Activated T-cell treated with anti-CD3 and anti-CD28 coated beads, Interleukin-2, amount 50 U/mL, for 4 hours (primary cell): ENCODE measurements at regions not wholly inside any gene's neighbourhood (a gene's known extent, or its start where the extent isn't known, plus 50 kb on each side); places are given as distances from the start of the nearest gene placed in this dataset.

Source experiments
- ATAC-seq, 2 donors: fragments of 200-7000 bp; cut with Tn5 transposase; one replicate each; pipeline ENCODE4 v1.10.0; 2021
- DNase-seq: peaks from one replicate; pipeline ENCODE4 v3.0.0-alpha.2; 2020
- H3K27me3 Mint-ChIP-seq: one replicate; pipeline ENCODE4 v1.8.0; 2021; ENCODE audit warnings: low read depth, mixed read lengths
- H3K36me3 Mint-ChIP-seq: one replicate; pipeline ENCODE4 v1.8.0; 2022; ENCODE audit warnings: mixed read lengths; ENCODE audit not compliant: insufficient read depth
- H3K4me1 Mint-ChIP-seq: one replicate; pipeline ENCODE4 v1.8.0; 2021; ENCODE audit warnings: low read depth, mixed read lengths
- H3K4me3 Mint-ChIP-seq: one replicate; pipeline ENCODE4 v1.8.0; 2021; ENCODE audit warnings: mild to moderate bottlenecking, moderate library complexity, mixed read lengths
- H3K9me3 Mint-ChIP-seq: one replicate; pipeline ENCODE4 v1.8.0; 2021; ENCODE audit warnings: mixed read lengths

DNA sequence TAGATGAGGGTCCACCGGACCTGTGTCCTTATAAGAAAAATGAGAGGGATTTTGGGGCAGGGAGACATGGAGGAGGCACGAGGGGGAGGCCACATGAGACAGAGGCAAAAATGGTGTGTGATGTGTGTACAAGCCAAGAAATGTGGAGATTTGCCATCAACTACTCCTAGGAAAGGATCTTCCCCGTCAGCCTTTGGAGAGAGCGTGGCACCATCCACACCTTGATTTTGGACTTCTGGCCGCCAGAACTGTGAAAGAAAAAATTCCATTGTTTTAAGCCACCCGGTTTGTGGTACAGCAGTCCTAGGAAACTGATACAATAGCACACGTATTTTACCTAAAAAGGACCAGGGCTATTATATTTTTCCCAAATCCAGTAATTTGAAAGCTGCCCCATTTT, 829.0 kb upstream of the SALL3 start:
- H3K4me3 Mint-ChIP-seq: no peak overlapping the region
- H3K4me1 Mint-ChIP-seq: no peaks in the 10 kb centered on the region
- no peaks in the 10 kb centered on the region for H3K9me3 Mint-ChIP-seq
- DNase-seq: no peak
- no peak for ATAC-seq
- H3K36me3 Mint-ChIP-seq: no peaks in the 10 kb centered on the region
- no peaks in the 10 kb centered on the region for H3K27me3 Mint-ChIP-seq

DNA sequence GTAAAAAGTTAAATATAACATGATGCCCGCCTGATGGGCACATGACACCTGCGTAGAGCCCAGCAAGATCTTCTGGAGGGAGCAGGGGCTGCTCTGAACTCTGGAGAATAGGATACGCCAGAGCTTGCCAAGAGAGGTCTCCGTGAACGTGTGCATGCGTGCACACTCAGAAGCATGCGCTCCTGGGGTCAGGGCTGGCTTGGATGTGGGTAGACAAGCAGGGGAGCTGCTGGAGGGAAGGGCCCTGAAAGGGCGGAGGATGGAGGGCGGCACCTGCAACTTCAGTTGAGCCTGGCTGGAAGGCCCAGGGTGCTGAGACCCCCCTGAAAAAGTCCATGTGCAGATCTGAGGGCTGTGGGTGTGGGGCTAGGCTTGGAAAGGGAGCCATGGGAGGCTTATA, 828.4 kb upstream of the SALL3 start:
- H3K4me1 Mint-ChIP-seq: no peaks in the 10 kb centered on the region
- no peak for ATAC-seq
- no peaks in the 10 kb centered on the region for H3K36me3 Mint-ChIP-seq
- H3K4me3 Mint-ChIP-seq: no peak overlapping the region
- no peak for DNase-seq
- H3K27me3 Mint-ChIP-seq: no peaks in the 10 kb centered on the region
- no peaks in the 10 kb centered on the region for H3K9me3 Mint-ChIP-seq

DNA sequence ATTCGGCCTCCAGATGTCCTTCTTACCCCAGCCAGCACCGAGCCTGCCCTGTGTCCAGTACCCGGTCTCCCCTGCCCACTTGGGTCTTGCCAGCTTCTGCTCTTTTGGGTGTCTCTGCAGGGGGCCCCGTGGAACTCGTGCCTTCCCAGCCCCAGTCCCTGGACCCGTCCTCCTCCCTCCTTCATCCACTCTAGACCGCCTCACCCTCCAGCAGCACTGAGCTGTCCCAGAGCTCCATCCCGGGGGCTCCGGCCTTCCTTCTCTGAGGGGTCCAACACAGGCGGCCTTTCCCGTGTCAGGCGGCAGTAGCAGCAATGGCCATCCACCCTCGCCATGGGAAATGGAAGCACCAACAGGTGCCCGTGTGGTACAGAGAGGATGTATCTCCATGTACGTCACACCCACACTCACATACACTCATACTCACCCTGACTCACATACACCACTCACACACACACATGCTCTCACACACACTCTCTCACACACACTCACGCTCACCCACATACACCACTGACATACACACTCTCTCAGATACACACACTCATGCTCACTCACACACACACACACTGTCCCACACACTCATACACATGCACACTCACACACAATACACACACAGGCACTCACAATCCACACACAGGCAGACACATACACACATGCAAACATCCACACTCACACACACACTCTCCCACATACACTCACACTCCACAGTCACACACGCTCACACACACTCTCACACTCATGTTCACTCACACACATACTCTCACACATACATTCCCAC, 827.5 kb upstream of the SALL3 start:
- H3K4me1 Mint-ChIP-seq: no peaks in the 10 kb centered on the region
- ATAC-seq: no peak
- H3K27me3 Mint-ChIP-seq: no peaks in the 10 kb centered on the region
- DNase-seq: no peak
- no peaks in the 10 kb centered on the region for H3K9me3 Mint-ChIP-seq
- no peaks in the 10 kb centered on the region for H3K36me3 Mint-ChIP-seq
- H3K4me3 Mint-ChIP-seq: no peak overlapping the region

DNA sequence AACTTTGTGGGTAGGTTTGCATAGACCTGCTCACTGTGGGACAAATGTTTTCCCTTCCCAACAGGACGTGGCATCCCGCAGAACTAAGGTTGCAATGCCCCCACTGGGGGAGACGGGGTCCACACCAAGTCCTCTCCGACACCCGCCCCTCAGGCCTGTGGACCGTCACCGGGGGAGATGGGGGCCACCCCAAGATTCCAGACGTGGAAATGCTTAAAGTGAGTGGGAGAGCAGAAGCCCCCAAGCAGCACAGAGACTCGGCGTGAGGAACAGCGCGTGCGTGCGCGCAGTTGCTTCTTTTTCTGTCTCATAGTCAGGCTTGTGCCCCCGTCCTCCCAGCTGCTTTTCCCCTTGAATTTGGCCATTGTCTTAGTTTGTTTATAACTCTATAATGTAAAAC, 826.3 kb upstream of the SALL3 start:
- Mint-ChIP-seq H3K27me3 (no peaks in the 10 kb centered on the region), H3K4me3 (no peak overlapping the region), H3K9me3 (no peaks in the 10 kb centered on the region), H3K36me3 (no peaks in the 10 kb centered on the region), H3K4me1 (no peaks in the 10 kb centered on the region)
- DNase-seq (no peak), ATAC-seq (no peak)

DNA sequence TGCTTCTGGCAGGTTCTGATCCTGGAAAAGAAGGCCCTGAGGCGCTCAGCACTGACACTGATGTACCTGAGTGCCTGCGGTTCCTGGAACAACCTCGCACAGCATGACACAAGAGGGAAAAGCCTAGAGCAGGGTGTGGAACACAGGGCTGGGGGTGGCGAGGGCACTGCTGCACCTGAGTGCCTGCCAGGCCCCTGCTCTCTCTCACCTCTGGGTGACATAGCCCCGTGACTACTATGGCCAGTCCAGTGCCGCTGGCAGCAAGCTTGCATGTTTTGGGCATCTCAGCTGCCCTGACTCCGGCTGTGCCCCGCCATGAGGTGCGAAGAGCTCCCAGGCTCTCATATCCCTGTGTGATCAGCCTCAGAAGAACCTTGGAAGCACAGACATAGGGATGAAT, 825.2 kb upstream of the SALL3 start:
- H3K27me3 Mint-ChIP-seq: no peaks in the 10 kb centered on the region
- DNase-seq (no peak), ATAC-seq (no peak)
- no peaks in the 10 kb centered on the region for H3K36me3 Mint-ChIP-seq
- H3K4me1 Mint-ChIP-seq: no peaks in the 10 kb centered on the region
- H3K4me3 Mint-ChIP-seq: no peak overlapping the region
- no peaks in the 10 kb centered on the region for H3K9me3 Mint-ChIP-seq

DNA sequence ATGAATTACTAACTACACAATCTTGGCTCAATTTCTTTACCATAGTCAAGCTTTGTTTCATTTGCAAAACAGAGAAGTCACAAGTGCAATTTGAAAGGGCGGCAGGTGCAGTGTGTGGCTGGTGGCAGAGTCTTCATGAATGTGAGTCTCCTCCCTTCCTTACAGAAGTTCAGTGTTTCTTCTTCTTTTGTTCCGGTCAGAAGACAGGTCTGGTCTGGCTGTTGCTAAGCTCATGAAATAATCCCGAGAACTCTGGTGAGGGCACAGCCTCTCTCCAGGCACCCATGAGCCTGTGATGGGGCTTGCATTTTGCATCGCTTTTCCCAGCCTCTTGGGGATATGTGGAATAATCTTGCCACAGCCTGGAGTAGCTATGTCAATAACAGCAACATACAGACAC, 824.8 kb upstream of the SALL3 start:
- H3K4me3 Mint-ChIP-seq: no peak overlapping the region
- no peaks in the 10 kb centered on the region for H3K4me1 Mint-ChIP-seq
- DNase-seq (no peak), ATAC-seq (no peak)
- H3K27me3 Mint-ChIP-seq: no peaks in the 10 kb centered on the region
- no peaks in the 10 kb centered on the region for H3K9me3 Mint-ChIP-seq
- H3K36me3 Mint-ChIP-seq: no peaks in the 10 kb centered on the region

DNA sequence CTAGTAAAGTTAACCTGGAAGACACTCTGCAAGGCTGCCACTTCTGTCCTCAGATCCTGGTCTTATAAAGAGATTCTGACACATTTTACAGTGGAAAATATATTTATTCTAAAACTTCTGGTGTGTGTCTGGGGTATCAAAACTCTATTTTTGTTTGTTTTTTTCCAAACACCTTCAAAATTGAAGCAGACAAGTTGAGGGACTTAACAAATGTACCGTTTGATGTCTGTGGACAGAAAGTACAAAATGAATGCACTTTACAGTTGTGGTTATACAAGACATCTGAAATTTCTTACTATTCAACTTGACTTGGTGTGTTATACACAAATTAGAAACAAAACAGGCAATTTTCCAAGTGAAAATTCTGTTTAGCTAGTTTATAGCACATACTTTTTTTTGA, 823.2 kb upstream of the SALL3 start:
- Mint-ChIP-seq H3K36me3 (no peaks in the 10 kb centered on the region), H3K27me3 (no peaks in the 10 kb centered on the region), H3K4me3 (no peak overlapping the region), H3K4me1 (no peaks in the 10 kb centered on the region), H3K9me3 (peaks cover 4% of the 10 kb centered on the region)
- DNase-seq: no peak
- no peak for ATAC-seq

DNA sequence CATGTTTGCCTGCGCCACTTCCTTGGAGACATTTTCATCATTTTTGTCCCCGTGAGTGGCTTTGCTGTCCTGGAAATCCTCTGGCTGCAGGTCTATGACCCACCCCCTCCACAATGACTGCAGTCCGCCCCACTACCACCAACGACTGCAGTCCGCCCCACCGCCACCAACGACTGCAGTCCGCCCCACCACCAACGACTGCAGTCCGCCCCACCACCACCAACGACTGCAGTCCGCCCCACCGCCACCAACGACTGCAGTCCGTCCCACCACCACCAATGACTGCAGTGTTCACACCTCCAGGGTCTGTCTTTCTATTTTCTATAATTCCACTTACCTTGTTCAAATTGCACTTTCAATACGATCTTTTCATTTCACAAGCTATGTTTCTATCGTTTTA, 820.7 kb upstream of the SALL3 start:
- ATAC-seq (no peak), DNase-seq (no peak)
- no peaks in the 10 kb centered on the region for H3K36me3 Mint-ChIP-seq
- H3K27me3 Mint-ChIP-seq: no peaks in the 10 kb centered on the region
- H3K4me1 Mint-ChIP-seq: no peaks in the 10 kb centered on the region
- peaks cover 4% of the 10 kb centered on the region for H3K9me3 Mint-ChIP-seq
- H3K4me3 Mint-ChIP-seq: no peak overlapping the region

DNA sequence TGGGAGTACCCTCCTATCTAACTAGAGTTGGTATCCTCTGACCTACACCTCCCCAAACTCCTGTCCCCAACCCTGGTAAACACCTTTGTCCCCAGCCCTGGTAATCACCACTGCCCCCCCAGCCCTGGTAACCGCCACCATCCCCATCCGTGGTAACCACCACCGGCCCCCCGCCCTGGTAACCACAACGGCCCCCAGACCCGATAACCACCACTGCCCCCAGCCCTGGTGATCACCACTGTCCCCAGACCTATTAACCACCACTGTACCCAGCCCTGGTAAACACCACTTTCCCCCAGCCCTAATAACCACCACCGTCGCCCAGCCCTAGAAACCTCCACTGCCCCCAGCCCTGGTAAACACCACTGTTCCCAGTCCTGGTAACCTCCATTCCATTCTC, 820.2 kb upstream of the SALL3 start:
- no peaks in the 10 kb centered on the region for H3K36me3 Mint-ChIP-seq
- no peak overlapping the region for H3K4me3 Mint-ChIP-seq
- no peak for DNase-seq
- ATAC-seq: no peak
- no peaks in the 10 kb centered on the region for H3K27me3 Mint-ChIP-seq
- H3K9me3 Mint-ChIP-seq: peaks cover 4% of the 10 kb centered on the region
- H3K4me1 Mint-ChIP-seq: no peaks in the 10 kb centered on the region

DNA sequence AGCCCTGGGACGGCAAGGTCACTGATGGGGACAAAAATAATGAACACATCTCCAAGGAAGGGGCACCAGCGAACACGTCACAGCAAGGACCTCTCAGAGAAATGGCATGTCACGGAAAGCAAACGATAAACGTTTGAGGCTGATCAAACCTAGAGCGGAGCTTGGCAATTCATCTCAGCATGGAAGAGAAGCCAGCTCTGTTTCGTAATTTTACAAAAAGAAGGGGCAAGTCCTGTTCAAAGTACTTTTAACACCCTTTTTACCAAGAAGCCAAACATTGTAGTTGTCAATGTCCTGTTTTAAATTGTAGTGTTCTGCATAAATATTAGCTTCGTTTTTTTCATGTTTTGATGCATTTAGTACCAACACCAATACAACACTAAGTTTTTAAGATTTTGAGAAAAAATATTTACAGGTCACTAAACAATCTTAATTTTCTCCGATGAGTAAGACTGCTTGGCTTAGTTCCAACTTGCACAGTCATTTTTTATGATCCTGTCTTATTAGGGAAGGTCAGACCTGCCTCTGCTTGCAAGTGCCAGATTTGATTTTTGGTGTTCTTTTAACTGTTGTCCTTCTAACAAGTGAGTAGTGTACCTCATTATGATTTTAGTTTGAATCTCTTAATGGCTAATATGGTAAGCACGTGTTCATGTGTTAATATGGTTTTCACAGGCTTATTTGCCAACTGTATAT, 818.5 kb upstream of the SALL3 start:
- Mint-ChIP-seq H3K36me3 (no peaks in the 10 kb centered on the region), H3K4me1 (no peaks in the 10 kb centered on the region), H3K4me3 (no peak overlapping the region), H3K27me3 (no peaks in the 10 kb centered on the region), H3K9me3 (peaks cover 4% of the 10 kb centered on the region)
- ATAC-seq: no peak
- no peak for DNase-seq

DNA sequence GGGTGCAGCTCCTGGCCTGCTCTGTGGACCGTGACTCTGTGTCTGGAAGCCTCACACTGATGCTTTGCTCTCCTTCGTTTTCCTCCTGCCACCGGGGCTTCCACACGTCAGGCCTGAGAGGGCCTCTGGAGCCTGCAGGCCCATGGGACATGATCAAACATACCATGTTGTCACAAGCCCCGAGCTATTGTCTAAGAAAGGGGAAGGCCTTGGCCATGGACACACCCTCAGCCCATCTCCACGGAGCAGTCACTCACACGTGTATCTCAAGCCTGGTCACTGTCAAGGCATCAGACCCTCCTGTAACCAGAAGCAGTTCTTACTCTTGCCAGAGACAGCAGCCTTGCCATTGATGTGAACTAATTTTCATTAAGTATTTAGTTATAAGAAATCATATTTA, 814.1 kb upstream of the SALL3 start:
- DNase-seq (no peak), ATAC-seq (no peak)
- no peaks in the 10 kb centered on the region for H3K36me3 Mint-ChIP-seq
- peaks cover 2% of the 10 kb centered on the region for H3K9me3 Mint-ChIP-seq
- no peaks in the 10 kb centered on the region for H3K4me1 Mint-ChIP-seq
- H3K27me3 Mint-ChIP-seq: no peaks in the 10 kb centered on the region
- no peak overlapping the region for H3K4me3 Mint-ChIP-seq

DNA sequence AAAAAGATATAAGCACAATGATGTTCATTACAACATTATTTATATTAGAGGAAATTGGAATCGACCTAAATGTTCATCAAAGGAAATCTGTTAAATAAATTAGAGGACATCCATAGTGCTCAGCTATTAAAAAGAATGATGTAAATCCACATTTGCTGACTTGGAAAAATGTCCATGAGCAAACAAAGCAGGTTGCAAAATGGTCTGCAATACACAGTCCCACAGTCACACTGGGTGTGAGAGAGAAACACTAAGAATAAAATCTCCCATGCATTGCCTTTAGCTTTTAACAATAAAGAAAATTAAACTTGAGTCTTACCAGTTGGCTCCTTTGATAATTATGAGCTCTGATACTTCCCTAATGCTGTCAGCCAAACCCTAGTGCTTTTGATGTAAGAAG, 811.1 kb upstream of the SALL3 start:
- H3K4me1 Mint-ChIP-seq: no peaks in the 10 kb centered on the region
- H3K9me3 Mint-ChIP-seq: no peaks in the 10 kb centered on the region
- no peak overlapping the region for H3K4me3 Mint-ChIP-seq
- H3K36me3 Mint-ChIP-seq: no peaks in the 10 kb centered on the region
- DNase-seq (no peak), ATAC-seq (no peak)
- no peaks in the 10 kb centered on the region for H3K27me3 Mint-ChIP-seq

DNA sequence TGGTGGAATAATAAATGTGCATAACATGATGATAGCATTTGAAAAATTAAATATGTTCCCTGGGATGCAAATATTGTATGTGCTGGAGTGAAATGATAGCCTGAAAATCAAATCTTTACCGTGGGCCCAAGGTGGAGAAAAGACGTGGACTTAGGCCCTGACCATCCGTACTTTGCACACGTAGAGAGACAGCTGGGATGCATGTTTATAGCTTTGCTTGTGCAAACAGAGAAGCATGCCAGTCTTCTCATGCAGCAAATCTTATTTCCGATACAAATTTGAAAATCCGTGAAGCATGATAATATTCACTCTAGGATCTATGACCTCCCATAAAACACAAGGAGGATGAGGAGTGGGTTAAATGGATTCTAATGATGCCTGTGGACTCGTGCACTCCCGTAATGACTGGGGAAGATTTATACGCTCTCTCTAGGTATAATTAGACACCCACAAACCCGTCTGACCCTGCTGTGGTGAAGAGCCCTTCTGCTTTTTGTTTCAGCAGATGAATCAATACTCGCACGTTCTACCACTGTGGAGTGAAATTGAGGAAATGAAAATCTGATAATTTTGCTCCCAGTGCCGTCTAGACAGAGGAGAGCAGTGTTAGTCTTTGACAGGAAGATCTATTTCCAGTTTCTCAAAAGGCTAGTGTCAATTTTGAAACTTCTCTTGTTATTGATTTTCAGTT, 810.3 kb upstream of the SALL3 start:
- DNase-seq: no peak
- no peaks in the 10 kb centered on the region for H3K4me1 Mint-ChIP-seq

DNA sequence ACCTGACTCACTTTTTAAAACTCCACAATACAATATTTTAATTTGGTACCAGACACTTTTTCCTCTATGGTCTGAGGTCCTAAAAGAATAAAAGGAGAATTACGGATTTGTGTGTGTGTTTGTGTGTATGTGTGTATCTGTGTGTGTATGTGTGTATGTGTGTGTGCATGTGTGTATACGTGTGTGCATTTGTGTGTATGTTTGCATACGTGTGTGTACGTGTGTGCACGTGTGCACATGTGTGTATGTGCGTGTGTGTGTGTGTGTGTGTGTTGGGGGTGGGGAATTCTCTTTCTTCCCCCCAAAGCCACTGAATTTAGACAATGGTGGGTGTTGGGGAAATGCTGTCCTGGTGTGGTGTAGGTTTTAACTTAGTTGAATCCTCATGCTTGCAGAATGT, 807.7 kb upstream of the SALL3 start:
- no peak for DNase-seq
- no peaks in the 10 kb centered on the region for H3K36me3 Mint-ChIP-seq
- H3K9me3 Mint-ChIP-seq: peaks cover 3% of the 10 kb centered on the region

More for the DNA sequence above, 810.3 kb upstream of the SALL3 start:
- Mint-ChIP-seq H3K4me3 (no peak overlapping the region), H3K9me3 (no peaks in the 10 kb centered on the region), H3K27me3 (no peaks in the 10 kb centered on the region), H3K36me3 (no peaks in the 10 kb centered on the region)
- ATAC-seq: no peak

DNA sequence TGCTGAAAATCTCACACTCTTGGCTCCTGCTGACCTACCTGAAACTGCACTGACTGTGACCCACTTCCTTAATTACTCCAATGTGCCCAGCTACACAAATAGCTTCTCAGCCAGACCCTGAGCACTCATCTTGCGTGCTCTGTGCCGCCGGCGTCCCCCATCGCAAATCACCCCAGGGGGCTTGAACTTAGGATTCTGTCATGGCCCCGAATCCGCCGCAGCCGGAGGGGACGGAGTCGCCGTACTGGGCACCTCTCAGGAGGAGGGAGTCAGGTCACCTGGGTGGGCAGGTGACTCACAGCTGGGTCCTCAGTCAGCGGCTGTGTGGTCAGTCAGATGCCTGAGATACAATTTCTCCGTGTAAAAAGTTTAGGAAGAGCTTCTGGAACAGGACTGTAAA, 804.9 kb upstream of the SALL3 start:
- DNase-seq (no peak), ATAC-seq (no peak)
- Mint-ChIP-seq H3K4me1 (no peaks in the 10 kb centered on the region), H3K36me3 (no peaks in the 10 kb centered on the region), H3K27me3 (peaks cover 8% of the 10 kb centered on the region), H3K9me3 (peaks cover 3% of the 10 kb centered on the region), H3K4me3 (no peak overlapping the region)

More for the DNA sequence above, 807.7 kb upstream of the SALL3 start:
- H3K4me1 Mint-ChIP-seq: no peaks in the 10 kb centered on the region
- no peak for ATAC-seq
- no peak overlapping the region for H3K4me3 Mint-ChIP-seq
- peaks cover 8% of the 10 kb centered on the region for H3K27me3 Mint-ChIP-seq
